ENCODE measurements at regions not wholly inside any gene's neighbourhood (a gene's known extent, or its start where the extent isn't known, plus 50 kb on each side); places are given as distances from the start of the nearest gene placed in this dataset.
"Not testable (repeated sequence)": the region's sequence is repeated elsewhere in the genome, so short reads cannot be mapped to it uniquely, and the experiment has no call there.

- DNase-seq: no peak
These were observed 246.4 kb downstream of the MATN1 start for GRCh38 chr1:30476911-30477459.

- DNase-seq: no peak
These were observed 246.9 kb downstream of the MATN1 start for GRCh38 chr1:30476476-30476875.

DNA sequence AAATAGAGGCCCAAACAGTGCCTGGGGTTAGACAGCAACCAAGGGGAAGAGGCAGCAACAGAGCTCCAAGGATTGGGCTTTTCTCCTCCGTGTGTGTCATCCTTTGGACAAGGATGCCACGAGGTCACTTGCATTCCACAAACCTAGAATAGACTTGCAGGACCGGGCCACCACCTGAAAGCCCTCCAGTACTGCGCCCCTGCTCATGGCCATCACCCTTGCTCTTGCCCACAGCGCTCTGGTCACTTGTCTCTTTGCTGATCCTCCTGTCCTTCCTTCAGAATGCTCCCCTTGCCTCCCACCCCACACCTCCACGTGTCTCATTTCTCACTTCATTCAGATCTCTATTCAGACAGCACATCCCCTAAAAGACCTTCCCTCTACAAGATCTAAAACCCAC is 247.4 kb downstream of the MATN1 start:
- no peak for DNase-seq

DNA sequence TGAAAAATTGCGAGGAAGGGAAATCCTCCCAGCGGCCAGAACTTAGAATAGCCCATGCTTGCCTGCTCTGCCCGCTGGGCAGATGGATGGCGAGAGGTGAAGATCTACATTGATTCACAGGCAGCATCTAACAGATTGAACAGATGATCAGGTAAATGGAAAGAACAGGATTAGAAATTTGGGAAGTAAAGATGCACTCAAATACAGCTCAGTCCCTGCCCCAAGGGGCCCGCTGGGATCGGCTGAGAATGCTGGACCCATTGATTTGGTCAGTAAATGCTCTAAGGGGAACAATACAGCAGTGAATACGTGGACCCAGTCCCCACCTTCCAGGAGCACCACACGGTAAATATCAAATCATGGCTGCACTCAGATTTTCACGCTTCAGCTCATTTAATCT is 248.2 kb downstream of the MATN1 start:
- DNase-seq: no peak

DNA sequence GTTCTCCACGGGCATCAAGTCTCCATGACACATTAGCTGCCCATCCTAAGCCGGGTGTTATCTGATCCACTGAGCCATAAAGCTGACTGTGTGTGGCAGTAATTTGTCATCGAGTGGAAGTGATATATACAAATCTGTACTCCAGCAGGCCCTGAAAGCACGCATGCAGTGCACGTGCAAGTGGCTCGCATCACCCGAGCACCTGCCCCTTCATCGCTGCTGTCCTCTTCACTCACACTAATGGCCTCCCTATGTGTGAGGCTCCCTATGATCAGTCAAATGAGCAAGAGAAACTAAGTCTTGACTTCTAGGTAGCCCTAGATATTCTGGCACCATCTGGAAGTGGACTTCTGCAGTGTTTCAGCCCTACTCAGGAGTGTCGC is 248.6 kb downstream of the MATN1 start:
- no peak for DNase-seq

GRCh38 chr1:30473922-30474817 is 249.2 kb downstream of the MATN1 start:
- DNase-seq: no peak

DNA sequence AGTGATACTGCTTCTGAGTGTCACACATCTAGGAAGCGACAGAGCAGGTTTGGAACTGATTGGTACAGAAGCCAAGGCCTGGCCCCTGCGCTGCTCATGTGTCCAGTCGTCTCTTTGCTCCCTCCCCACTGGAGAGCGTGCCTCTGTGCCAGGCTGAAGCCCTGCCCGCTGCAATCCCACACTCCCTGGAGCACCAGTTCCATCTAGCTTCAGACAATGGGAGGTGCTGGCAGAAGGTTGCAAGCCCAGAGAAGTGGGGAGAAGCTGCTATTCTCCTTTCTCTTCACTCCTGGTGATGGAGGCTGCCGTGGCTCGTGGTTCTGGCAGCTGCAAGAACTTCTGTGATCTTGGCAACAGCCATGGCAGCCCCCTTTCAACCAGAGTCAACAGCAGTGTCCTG is 250.9 kb downstream of the MATN1 start:
- DNase-seq: no peak

DNA sequence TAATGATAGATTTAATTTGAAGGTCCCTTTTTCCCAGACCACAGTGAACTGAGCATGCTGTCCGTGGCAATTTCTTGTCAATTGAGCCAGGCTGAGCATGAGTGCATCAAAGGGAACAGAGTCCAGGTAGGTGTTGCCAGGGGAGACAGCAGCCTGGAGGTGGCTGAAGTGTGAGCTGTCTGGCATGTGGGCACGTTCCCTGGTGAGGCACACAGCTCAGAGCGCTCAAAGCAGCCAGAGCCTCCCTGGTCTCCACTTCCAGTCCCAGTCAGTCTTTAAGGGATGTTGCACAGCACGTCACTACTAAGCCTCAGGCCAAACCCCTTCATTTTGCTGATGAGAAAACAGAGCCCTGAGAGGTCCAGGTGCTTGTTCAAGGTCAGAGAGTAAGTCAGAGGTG is 251.4 kb downstream of the MATN1 start:
- no peak for DNase-seq

DNA sequence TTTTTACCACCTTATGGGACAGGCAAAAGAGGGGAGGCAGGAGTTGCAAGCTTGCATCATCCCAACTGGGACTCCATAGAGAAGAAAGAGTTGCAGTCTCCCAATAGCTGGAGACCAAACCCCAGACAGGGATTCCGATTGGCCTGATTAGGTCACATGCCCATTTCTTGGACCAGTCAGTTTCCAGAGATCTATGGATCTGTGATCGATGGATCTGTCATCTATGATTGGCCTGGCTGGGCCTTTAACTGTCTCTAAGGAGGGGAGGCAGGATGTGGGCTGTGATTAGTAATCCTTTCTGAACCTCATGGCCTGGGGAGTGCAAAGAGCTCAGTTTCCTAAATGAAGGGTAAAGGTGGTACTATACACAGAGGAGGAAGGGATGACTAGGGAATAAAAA is 252.1 kb downstream of the MATN1 start:
- no peak for DNase-seq

- DNase-seq: no peak
These were observed 254.0 kb downstream of the MATN1 start for GRCh38 chr1:30469426-30469825.

- no peak for DNase-seq
These were observed 256.3 kb downstream of the MATN1 start for GRCh38 chr1:30467101-30467500.

DNA sequence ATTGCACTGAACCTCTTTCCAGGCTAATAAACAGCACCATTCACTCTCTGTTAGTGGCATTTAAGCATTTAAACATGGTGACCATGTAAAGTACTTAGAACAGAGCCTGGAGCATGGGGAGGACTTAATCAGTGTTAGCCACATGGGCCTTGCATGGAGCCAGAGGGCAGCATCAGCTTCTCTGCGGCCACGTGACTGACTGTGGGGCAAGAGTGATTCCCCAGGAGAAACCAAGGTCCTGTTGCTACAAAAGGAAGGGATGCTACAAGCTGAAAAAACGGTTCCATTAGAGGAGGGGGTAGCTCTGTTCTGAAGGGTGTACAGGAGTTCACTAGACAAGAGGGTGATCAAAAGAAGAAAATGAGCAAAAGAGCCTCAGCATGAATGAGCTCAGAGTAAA is 256.8 kb downstream of the MATN1 start:
- DNase-seq: no peak

GRCh38 chr1:30466026-30466425 is 257.4 kb downstream of the MATN1 start:
- DNase-seq: no peak

GRCh38 chr1:30465096-30465495 is 258.3 kb downstream of the MATN1 start:
- no peak for DNase-seq

DNA sequence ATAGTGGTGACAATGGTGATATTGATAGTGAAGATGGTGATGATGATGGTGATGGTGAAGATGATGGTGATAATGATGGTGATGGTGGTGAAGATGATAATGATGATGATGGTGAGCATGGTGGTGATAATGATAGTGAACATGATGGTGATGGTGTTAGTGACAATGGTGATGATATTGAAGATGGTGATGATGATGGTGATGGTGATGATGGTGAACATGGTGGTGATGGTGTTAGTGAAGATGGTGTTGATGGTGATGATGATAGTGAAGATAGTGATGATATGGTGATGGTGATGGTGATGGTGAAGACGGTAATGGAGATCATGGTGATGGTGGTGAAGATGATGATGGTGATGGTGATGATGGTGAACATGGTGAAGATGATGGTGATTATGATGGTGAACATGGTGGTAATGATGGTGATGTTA is 259.2 kb downstream of the MATN1 start:
- DNase-seq: no peak

- DNase-seq: no peak
These were observed 260.5 kb downstream of the MATN1 start for GRCh38 chr1:30462826-30463425.

DNA sequence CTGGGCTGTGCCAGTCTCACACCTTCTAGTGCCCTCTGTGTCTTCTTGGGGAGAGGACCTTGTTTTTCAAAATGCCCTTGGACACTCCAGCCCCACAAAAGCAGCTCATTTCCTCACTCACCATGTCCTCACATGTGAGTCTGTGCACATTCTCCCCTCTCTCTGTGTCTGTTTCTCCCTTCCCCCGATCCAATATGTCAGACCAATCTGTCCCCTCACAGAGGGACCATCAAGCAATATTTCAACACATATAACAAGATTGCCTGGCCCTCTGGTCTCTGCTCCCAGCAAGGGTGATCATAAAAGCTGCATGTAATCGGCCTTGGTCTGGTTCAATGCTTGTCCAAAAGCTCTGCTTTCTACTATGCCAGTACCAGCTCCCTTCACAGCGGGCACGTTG is 261.2 kb downstream of the MATN1 start:
- no peak for DNase-seq

- no peak for DNase-seq
These were observed 261.7 kb downstream of the MATN1 start for GRCh38 chr1:30461640-30462039.

GRCh38 chr1:30460661-30461060 is 262.7 kb downstream of the MATN1 start:
- no peak for DNase-seq

- DNase-seq: not testable (repeated sequence)
These were observed 264.5 kb downstream of the MATN1 start for GRCh38 chr1:30458730-30459485.

DNA sequence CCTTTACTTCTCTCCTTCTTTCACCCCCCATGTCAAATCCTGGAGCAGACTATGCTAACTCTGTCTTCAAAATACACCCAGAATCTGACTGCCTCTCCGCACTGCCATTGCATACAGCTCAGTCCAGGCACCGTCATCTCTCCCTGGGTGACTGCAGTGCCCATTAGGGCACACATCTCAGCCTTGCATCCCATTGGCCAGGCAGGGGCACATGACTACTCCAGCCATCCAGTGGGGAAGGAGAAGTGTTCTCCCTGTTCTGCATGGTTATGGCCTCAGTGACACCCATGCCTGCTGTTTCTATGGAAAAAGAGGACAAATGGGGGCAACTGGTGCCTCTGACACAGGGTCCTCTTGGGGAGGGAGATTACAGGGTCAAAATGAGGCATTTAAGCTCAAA is 270.5 kb downstream of the MATN1 start:
- DNase-seq: no peak

GRCh38 chr1:30452170-30452569 is 271.2 kb downstream of the MATN1 start:
- DNase-seq: no peak

- no peak for DNase-seq
These were observed 271.8 kb downstream of the MATN1 start for GRCh38 chr1:30451532-30452125.

Measured in CD4-positive, alpha-beta T cell treated with Interleukin-21 for 1 hour (primary cell).